A673 (cell line): ENCODE measurements at regions not wholly inside any gene's neighbourhood (a gene's known extent, or its start where the extent isn't known, plus 50 kb on each side); places are given as distances from the start of the nearest gene placed in this dataset.

Experiments
- EZH2 ChIP-seq: fragments of 200-600 bp; sonication (generic); IDR thresholded peaks from 2 replicates; pipeline ENCODE4 v1.6.1; 2017; ENCODE audit warnings: borderline replicate concordance, low read depth, mild to moderate bottlenecking, mixed read lengths, antibody characterized with exemption, low read length; ENCODE audit not compliant: poor library complexity, severe bottlenecking
- TF ChIP-seq, protein P1 (sequence below): fragments of 300-800, 200-600 bp; sonication (generic); conservative IDR thresholded peaks from 2 replicates; pipeline ENCODE4 v1.5.1; 2017; ENCODE audit warnings: low read depth, mild to moderate bottlenecking, antibody characterized with exemption, low read length, moderate library complexity, mixed read lengths

DNA sequence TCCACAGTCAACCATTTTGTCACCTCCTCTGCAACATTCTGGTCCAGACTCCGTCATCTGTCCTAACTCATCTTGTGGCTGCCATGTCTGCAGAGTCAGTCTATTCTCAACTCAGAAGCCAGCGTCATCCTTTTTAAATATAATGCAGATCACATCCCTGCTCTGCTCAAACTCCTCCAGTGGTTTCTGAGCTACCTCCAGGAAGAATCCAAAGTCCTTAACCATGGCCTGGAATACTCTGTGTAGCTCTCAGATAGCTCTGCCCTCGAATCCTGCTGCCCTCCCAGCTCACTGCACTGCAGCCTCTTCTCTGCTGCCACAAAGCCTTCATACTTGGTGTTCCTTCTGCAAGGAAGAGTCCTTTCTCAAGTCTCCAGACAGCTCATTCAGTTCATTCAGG lies 190.8 kb downstream of the FOXO1 start:
- TF ChIP-seq EZH2, result no peak
- TF ChIP-seq, protein P1, sequence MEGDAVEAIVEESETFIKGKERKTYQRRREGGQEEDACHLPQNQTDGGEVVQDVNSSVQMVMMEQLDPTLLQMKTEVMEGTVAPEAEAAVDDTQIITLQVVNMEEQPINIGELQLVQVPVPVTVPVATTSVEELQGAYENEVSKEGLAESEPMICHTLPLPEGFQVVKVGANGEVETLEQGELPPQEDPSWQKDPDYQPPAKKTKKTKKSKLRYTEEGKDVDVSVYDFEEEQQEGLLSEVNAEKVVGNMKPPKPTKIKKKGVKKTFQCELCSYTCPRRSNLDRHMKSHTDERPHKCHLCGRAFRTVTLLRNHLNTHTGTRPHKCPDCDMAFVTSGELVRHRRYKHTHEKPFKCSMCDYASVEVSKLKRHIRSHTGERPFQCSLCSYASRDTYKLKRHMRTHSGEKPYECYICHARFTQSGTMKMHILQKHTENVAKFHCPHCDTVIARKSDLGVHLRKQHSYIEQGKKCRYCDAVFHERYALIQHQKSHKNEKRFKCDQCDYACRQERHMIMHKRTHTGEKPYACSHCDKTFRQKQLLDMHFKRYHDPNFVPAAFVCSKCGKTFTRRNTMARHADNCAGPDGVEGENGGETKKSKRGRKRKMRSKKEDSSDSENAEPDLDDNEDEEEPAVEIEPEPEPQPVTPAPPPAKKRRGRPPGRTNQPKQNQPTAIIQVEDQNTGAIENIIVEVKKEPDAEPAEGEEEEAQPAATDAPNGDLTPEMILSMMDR, result no peak
